ENCODE measurements at regions not wholly inside any gene's neighbourhood (a gene's known extent, or its start where the extent isn't known, plus 50 kb on each side); places are given as distances from the start of the nearest gene placed in this dataset.

- no peak for TF ChIP-seq CTCF (IDR thresholded peaks at IDR 0.05)
- intact Hi-C loops (cut with DNase I), result no loop called here
- Histone ChIP-seq H3K36me3 (no peaks in the 10 kb centered on the region), H3K9me3 (no peaks in the 10 kb centered on the region), H3K4me3 (no peak overlapping the region), H3K4me1 (no peaks in the 10 kb centered on the region), H3K27me3 (ENCODE audit: low read depth) (no peaks in the 10 kb centered on the region), H3K27ac (no peak overlapping the region)
- ATAC-seq (no peak), DNase-seq (no peak)
Observed at GRCh38 chr13:19239114-19239860, 57.7 kb upstream of the TUBA3C start.
